MM.1S (cell line): ENCODE measurements at regions not wholly inside any gene's neighbourhood (a gene's known extent, or its start where the extent isn't known, plus 50 kb on each side); places are given as distances from the start of the nearest gene placed in this dataset.

ENCODE experiments used
- DNase-seq: peaks from one replicate; pipeline ENCODE4 v3.0.0-alpha.2; 2015
- H2AFZ ChIP-seq: fragments of 300-600 bp; sonication (generic); 2 replicates; pipeline ENCODE4 v1.6.0; 2016; ENCODE audit warnings: antibody characterized with exemption, low read length
- H3F3A ChIP-seq: fragments of 300-600 bp; sonication (generic); 2 replicates; pipeline ENCODE4 v1.6.1; 2016; ENCODE audit warnings: mild to moderate bottlenecking, antibody characterized with exemption, low read length, moderate library complexity, mixed read lengths; ENCODE audit not compliant: insufficient read depth
- H3K27ac ChIP-seq: fragments of 300-600 bp; sonication (generic); 2 replicates; pipeline ENCODE4 v1.5.1; 2016; ENCODE audit warnings: mild to moderate bottlenecking, low read length
- H3K27me3 ChIP-seq: fragments of 300-600 bp; sonication (generic); replicated peaks from 2 replicates; pipeline ENCODE4 v1.6.0; 2016; ENCODE audit warnings: low read length; ENCODE audit not compliant: insufficient read depth
- H3K36me3 ChIP-seq: fragments of 300-600 bp; sonication (generic); replicated peaks from 2 replicates; pipeline ENCODE4 v1.6.1; 2016; ENCODE audit warnings: mild to moderate bottlenecking, low read length, mixed read lengths; ENCODE audit not compliant: insufficient read depth
- H3K4me1 ChIP-seq: fragments of 300-600 bp; sonication (generic); 2 replicates; pipeline ENCODE4 v1.6.1; 2016; ENCODE audit warnings: low read length, mixed read lengths
- H3K4me2 ChIP-seq: fragments of 300-600 bp; sonication (generic); 2 replicates; pipeline ENCODE4 v1.6.0; 2016; ENCODE audit warnings: low read depth, low read length
- H3K4me3 ChIP-seq: fragments of 300-600 bp; sonication (generic); 2 replicates; pipeline ENCODE4 v1.5.1; 2016; ENCODE audit warnings: low read length, mixed read lengths
- H3K79me2 ChIP-seq: fragments of 300-600 bp; sonication (generic); 2 replicates; pipeline ENCODE4 v1.6.1; 2016; ENCODE audit warnings: mixed run types, low read length, mixed read lengths
- H3K9ac ChIP-seq: fragments of 300-600 bp; sonication (generic); 2 replicates; pipeline ENCODE4 v1.6.1; 2016; ENCODE audit warnings: low read length, mixed read lengths
- H3K9me2 ChIP-seq: fragments of 300-600 bp; sonication (generic); replicated peaks from 2 replicates; pipeline ENCODE4 v1.6.1; 2016; ENCODE audit warnings: mild to moderate bottlenecking, low read length, mixed read lengths; ENCODE audit not compliant: insufficient read depth
- H3K9me3 ChIP-seq: fragments of 300-600 bp; sonication (generic); replicated peaks from 2 replicates; pipeline ENCODE4 v1.6.1; 2016; ENCODE audit warnings: mild to moderate bottlenecking, low read length, mixed read lengths; ENCODE audit not compliant: insufficient read depth
- H4K20me1 ChIP-seq: fragments of 300-600 bp; sonication (generic); 2 replicates; pipeline ENCODE4 v1.6.1; 2016; ENCODE audit warnings: mild to moderate bottlenecking, low read length, moderate library complexity, mixed read lengths; ENCODE audit not compliant: insufficient read depth
- CTCF ChIP-seq: fragments of 300-600 bp; sonication (generic); IDR thresholded peaks from 2 replicates; pipeline ENCODE4 v1.5.1; 2016; ENCODE audit warnings: antibody characterized with exemption, low read length, mixed read lengths
- EZH2 ChIP-seq: fragments of 300-600 bp; sonication (generic); optimal IDR thresholded peaks from 2 replicates; pipeline ENCODE3; 2017; ENCODE audit warnings: low read depth, mild to moderate bottlenecking, antibody characterized with exemption, low read length, mixed read lengths
- EZH2phosphoT487 ChIP-seq: fragments of 300-600 bp; sonication (generic); IDR thresholded peaks from 2 replicates; pipeline ENCODE4 v1.6.1; 2018; ENCODE audit warnings: antibody characterized with exemption, low read length

GRCh38 chr4:44996276-44996845, 270.0 kb upstream of the GNPDA2 start:
- Histone ChIP-seq H2AFZ (no peak overlapping the region), H3K79me2 (no peaks in the 10 kb centered on the region), H3K4me1 (no peaks in the 10 kb centered on the region), H3K4me3 (no peak overlapping the region), H3K9me3 (no peaks in the 10 kb centered on the region), H3K9ac (no peak overlapping the region), H3K9me2 (no peaks in the 10 kb centered on the region), H3K27me3 (no peaks in the 10 kb centered on the region), H3F3A (no peaks in the 10 kb centered on the region), H3K4me2 (no peak overlapping the region), H4K20me1 (no peaks in the 10 kb centered on the region), H3K36me3 (no peaks in the 10 kb centered on the region), H3K27ac (no peak overlapping the region)
- TF ChIP-seq EZH2 (no peak), CTCF (no peak), EZH2phosphoT487 (no peak)
- DNase-seq, result no peak

- H3K9ac ChIP-seq, result no peak overlapping the region
- H3K9me2 ChIP-seq, result no peaks in the 10 kb centered on the region
- no peaks in the 10 kb centered on the region for H3K36me3 ChIP-seq
- H3K4me3 ChIP-seq, result no peak overlapping the region
- H3F3A ChIP-seq, result no peaks in the 10 kb centered on the region
- H2AFZ ChIP-seq, result no peak overlapping the region
- H3K4me2 ChIP-seq, result no peak overlapping the region
- H3K27ac ChIP-seq, result no peak overlapping the region
- no peaks in the 10 kb centered on the region for H4K20me1 ChIP-seq
- H3K9me3 ChIP-seq, result no peaks in the 10 kb centered on the region
- no peak for DNase-seq
- no peaks in the 10 kb centered on the region for H3K4me1 ChIP-seq
- no peak for TF ChIP-seq CTCF
- TF ChIP-seq EZH2, result no peak
- no peak for TF ChIP-seq EZH2phosphoT487
- H3K79me2 ChIP-seq, result no peaks in the 10 kb centered on the region
- no peaks in the 10 kb centered on the region for H3K27me3 ChIP-seq
These were observed 261.7 kb upstream of the GNPDA2 start for GRCh38 chr4:44988011-44988410.

GRCh38 chr4:44985938-44986337, 259.6 kb upstream of the GNPDA2 start:
- H3K4me3 ChIP-seq, result no peak overlapping the region

GRCh38 chr4:44985152-44985551, 258.8 kb upstream of the GNPDA2 start:
- no peak overlapping the region for H2AFZ ChIP-seq
- no peaks in the 10 kb centered on the region for H3K9me3 ChIP-seq
- no peak for TF ChIP-seq CTCF
- TF ChIP-seq EZH2, result no peak
- no peak for TF ChIP-seq EZH2phosphoT487
- no peak overlapping the region for H3K4me3 ChIP-seq
- DNase-seq, result no peak
- no peak overlapping the region for H3K9ac ChIP-seq
- no peak overlapping the region for H3K27ac ChIP-seq
- no peaks in the 10 kb centered on the region for H4K20me1 ChIP-seq
- no peaks in the 10 kb centered on the region for H3K27me3 ChIP-seq
- no peaks in the 10 kb centered on the region for H3K79me2 ChIP-seq
- H3K4me1 ChIP-seq, result no peaks in the 10 kb centered on the region
- H3K36me3 ChIP-seq, result no peaks in the 10 kb centered on the region
- no peaks in the 10 kb centered on the region for H3K9me2 ChIP-seq
- no peak overlapping the region for H3K4me2 ChIP-seq
- H3F3A ChIP-seq, result no peaks in the 10 kb centered on the region

More at GRCh38 chr4:44985938-44986337, 259.6 kb upstream of the GNPDA2 start:
- no peak for DNase-seq
- Histone ChIP-seq H3K27ac (no peak overlapping the region), H3K27me3 (no peaks in the 10 kb centered on the region), H3F3A (no peaks in the 10 kb centered on the region), H3K4me1 (no peaks in the 10 kb centered on the region), H4K20me1 (no peaks in the 10 kb centered on the region), H3K9ac (no peak overlapping the region), H3K79me2 (no peaks in the 10 kb centered on the region), H3K9me3 (no peaks in the 10 kb centered on the region), H2AFZ (no peak overlapping the region), H3K36me3 (no peaks in the 10 kb centered on the region), H3K9me2 (no peaks in the 10 kb centered on the region), H3K4me2 (no peak overlapping the region)
- TF ChIP-seq EZH2, result no peak
